ENCODE measurements at regions not wholly inside any gene's neighbourhood (a gene's known extent, or its start where the extent isn't known, plus 50 kb on each side); places are given as distances from the start of the nearest gene placed in this dataset.

DNA sequence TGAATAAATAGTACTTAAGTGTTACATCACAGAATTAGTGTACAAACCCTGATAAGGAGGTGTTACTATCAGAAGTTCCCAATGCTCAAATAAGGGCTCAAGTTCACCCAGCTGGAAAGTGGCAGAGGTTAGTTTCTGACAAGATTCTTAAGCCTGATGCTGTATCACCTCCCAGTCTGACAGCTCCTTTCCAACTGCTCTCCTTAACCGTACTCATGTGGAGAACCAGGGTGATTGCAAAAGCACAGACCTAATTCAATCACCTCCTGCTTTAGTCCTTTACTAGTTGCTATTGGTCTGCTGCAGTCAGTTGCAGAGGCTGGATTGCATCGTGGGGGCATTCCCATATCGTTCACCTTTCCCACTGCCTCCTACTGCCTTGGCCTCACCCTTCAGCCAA lies 100.4 kb upstream of the ZNF618 start:
- H3K27me3 Mint-ChIP-seq (ENCODE audit: unreplicated experiment) = peaks cover 34% of the 10 kb centered on the region

DNA sequence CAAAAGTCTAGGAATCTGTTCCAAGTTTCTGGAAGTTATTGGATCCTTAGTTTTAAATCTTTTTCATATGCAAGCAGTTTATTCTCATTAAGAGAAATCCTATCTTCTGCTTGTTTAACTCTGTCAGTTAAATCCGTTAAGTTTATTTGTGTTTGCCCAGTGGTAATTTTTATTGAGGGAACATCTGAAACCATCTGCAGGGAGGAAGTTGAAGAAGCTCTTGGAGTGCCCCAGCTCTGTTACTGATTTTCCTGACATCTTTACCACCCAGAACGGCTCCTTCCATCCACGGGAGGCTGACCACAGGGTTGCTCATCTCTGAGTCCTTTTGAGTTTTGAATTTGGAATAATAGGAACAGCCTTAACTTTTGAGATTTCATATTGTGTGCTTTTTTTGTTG lies 99.9 kb upstream of the ZNF618 start:
- Mint-ChIP-seq H3K27me3 (ENCODE audit: unreplicated experiment) (peaks cover 39% of the 10 kb centered on the region), H3K4me3 (ENCODE audit: unreplicated experiment) (no peak overlapping the region), H3K4me1 (ENCODE audit: unreplicated experiment) (peaks cover 31% of the 10 kb centered on the region), H3K36me3 (ENCODE audit: unreplicated experiment) (no peaks in the 10 kb centered on the region), H3K9me3 (ENCODE audit: unreplicated experiment) (no peaks in the 10 kb centered on the region), H3K27ac (ENCODE audit: unreplicated experiment) (peak overlapping the region; percentile 46)
- peak; percentile 15 for DNase-seq (ENCODE audit: extremely low spot score, unreplicated experiment)
- TF ChIP-seq, protein P1, sequence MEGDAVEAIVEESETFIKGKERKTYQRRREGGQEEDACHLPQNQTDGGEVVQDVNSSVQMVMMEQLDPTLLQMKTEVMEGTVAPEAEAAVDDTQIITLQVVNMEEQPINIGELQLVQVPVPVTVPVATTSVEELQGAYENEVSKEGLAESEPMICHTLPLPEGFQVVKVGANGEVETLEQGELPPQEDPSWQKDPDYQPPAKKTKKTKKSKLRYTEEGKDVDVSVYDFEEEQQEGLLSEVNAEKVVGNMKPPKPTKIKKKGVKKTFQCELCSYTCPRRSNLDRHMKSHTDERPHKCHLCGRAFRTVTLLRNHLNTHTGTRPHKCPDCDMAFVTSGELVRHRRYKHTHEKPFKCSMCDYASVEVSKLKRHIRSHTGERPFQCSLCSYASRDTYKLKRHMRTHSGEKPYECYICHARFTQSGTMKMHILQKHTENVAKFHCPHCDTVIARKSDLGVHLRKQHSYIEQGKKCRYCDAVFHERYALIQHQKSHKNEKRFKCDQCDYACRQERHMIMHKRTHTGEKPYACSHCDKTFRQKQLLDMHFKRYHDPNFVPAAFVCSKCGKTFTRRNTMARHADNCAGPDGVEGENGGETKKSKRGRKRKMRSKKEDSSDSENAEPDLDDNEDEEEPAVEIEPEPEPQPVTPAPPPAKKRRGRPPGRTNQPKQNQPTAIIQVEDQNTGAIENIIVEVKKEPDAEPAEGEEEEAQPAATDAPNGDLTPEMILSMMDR (IDR thresholded peaks at IDR 0.05) = no peak

More for the DNA sequence above, 100.4 kb upstream of the ZNF618 start:
- peak; percentile 48 for DNase-seq (ENCODE audit: extremely low spot score, unreplicated experiment)
- TF ChIP-seq, protein P1 (IDR thresholded peaks at IDR 0.05) = no peak
- H3K9me3 Mint-ChIP-seq (ENCODE audit: unreplicated experiment) = no peaks in the 10 kb centered on the region
- H3K4me1 Mint-ChIP-seq (ENCODE audit: unreplicated experiment) = peaks cover 35% of the 10 kb centered on the region
- no peak overlapping the region for H3K27ac Mint-ChIP-seq (ENCODE audit: unreplicated experiment)
- H3K4me3 Mint-ChIP-seq (ENCODE audit: unreplicated experiment) = no peak overlapping the region
- H3K36me3 Mint-ChIP-seq (ENCODE audit: unreplicated experiment) = no peaks in the 10 kb centered on the region

DNA sequence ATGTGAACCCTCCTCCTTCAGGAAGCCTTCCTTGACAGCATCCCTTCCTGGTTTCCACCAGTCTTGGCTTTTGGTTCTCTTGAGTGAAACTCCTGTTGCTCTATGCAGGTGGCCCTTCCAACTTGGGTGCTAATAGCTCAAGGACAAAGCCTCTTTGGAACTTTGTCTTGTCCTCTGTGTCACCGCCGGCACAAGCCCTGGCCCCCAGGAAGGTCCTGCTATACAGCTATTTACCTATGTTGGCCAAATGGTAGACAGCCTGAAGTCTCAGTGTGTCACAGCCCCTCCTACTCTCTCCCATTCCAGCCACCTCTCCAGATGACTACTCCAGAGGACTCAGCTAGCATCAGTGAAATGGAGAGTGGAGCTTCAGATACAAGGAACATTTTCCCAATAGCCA lies 94.7 kb upstream of the ZNF618 start:
- H3K27ac Mint-ChIP-seq (ENCODE audit: unreplicated experiment) = no peak overlapping the region
- peaks cover 60% of the 10 kb centered on the region for H3K27me3 Mint-ChIP-seq (ENCODE audit: unreplicated experiment)
- peaks cover 4% of the 10 kb centered on the region for H3K4me1 Mint-ChIP-seq (ENCODE audit: unreplicated experiment)
- DNase-seq (ENCODE audit: extremely low spot score, unreplicated experiment) = peak; percentile 44
- no peaks in the 10 kb centered on the region for H3K9me3 Mint-ChIP-seq (ENCODE audit: unreplicated experiment)
- no peaks in the 10 kb centered on the region for H3K36me3 Mint-ChIP-seq (ENCODE audit: unreplicated experiment)
- no peak overlapping the region for H3K4me3 Mint-ChIP-seq (ENCODE audit: unreplicated experiment)
- TF ChIP-seq, protein P1 (IDR thresholded peaks at IDR 0.05) = no peak

DNA sequence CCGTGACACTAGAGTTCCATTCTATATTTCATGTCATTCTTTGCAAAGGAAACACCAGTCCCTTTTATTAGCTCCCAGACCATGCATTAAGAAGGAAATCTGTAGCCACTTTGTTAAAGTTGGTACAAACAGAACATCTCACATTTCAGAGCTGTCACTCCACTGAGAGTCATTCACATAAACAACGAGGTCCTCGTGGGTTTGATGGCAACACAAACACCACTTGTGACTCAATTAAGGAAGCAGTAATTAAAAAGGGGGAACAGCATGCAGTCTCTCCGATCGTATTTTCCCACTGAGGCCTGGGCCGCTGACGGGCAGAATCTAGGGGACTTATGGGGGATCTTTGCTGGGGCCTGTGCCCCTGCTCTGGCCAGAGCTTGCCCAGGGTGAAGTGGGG lies 94.2 kb upstream of the ZNF618 start:
- peak; percentile 32 for DNase-seq (ENCODE audit: extremely low spot score, unreplicated experiment)
- TF ChIP-seq, protein P1 (IDR thresholded peaks at IDR 0.05) = no peak
- H3K9me3 Mint-ChIP-seq (ENCODE audit: unreplicated experiment) = no peaks in the 10 kb centered on the region
- H3K4me1 Mint-ChIP-seq (ENCODE audit: unreplicated experiment) = no peaks in the 10 kb centered on the region
- H3K27me3 Mint-ChIP-seq (ENCODE audit: unreplicated experiment) = peaks cover 56% of the 10 kb centered on the region
- H3K4me3 Mint-ChIP-seq (ENCODE audit: unreplicated experiment) = no peak overlapping the region
- H3K36me3 Mint-ChIP-seq (ENCODE audit: unreplicated experiment) = no peaks in the 10 kb centered on the region
- no peak overlapping the region for H3K27ac Mint-ChIP-seq (ENCODE audit: unreplicated experiment)

DNA sequence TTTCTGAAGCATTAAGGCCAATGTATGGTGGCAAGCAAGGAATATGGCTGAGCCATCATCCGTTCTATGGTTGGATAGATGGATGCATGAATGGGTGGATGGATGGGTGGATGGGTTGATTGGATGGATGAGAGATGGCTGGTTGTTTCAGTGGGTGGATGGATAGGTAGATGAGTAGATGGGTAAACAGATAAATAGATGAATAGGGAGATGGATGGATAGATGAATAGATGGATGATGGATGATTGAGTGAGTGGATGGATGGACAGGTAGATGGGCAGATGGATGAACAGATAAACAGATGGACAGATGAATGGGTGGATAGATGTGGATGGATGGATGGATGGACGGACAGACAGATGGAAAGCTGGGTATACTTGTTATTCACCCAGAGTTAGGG lies 92.6 kb upstream of the ZNF618 start:
- Mint-ChIP-seq H3K36me3 (ENCODE audit: unreplicated experiment) (no peaks in the 10 kb centered on the region), H3K27me3 (ENCODE audit: unreplicated experiment) (peaks cover 59% of the 10 kb centered on the region), H3K4me1 (ENCODE audit: unreplicated experiment) (no peaks in the 10 kb centered on the region), H3K27ac (ENCODE audit: unreplicated experiment) (no peak overlapping the region), H3K4me3 (ENCODE audit: unreplicated experiment) (no peak overlapping the region), H3K9me3 (ENCODE audit: unreplicated experiment) (no peaks in the 10 kb centered on the region)
- DNase-seq (ENCODE audit: extremely low spot score, unreplicated experiment) = peak; percentile 13
- TF ChIP-seq, protein P1 (IDR thresholded peaks at IDR 0.05) = no peak
